Suprapubic skin (tissue), 3 donors: ENCODE measurements at regions not wholly inside any gene's neighbourhood (a gene's known extent, or its start where the extent isn't known, plus 50 kb on each side); places are given as distances from the start of the nearest gene placed in this dataset.

ENCODE experiments used
- CTCF ChIP-seq, 2 donors: fragments of 200-600 bp in 1 of 2; fragments of 450-650 bp in 1 of 2; sonication (generic) in 1 of 2; IDR thresholded peaks; one replicate each; pipeline ENCODE4 v1.5.1; 2016 to 2019; ENCODE audit warnings: antibody characterized with exemption in 2 of 2, mild to moderate bottlenecking in 1 of 2, moderate library complexity in 1 of 2
- POLR2A ChIP-seq, 2 donors: fragments of 450-650 bp; IDR thresholded peaks; one replicate each; pipeline ENCODE4 v1.6.1; 2017; ENCODE audit warnings: antibody characterized with exemption in 2 of 2, mild to moderate bottlenecking in 2 of 2, moderate library complexity in 2 of 2

- TF ChIP-seq POLR2A (IDR thresholded peaks at IDR 0.05) (no peak), CTCF (IDR thresholded peaks at IDR 0.05) (no peak)
These were observed 101.2 kb upstream of the EIF5 start for GRCh38 chr14:103232831-103233319.
